ENCODE measurements at regions not wholly inside any gene's neighbourhood (a gene's known extent, or its start where the extent isn't known, plus 50 kb on each side); places are given as distances from the start of the nearest gene placed in this dataset.

DNA sequence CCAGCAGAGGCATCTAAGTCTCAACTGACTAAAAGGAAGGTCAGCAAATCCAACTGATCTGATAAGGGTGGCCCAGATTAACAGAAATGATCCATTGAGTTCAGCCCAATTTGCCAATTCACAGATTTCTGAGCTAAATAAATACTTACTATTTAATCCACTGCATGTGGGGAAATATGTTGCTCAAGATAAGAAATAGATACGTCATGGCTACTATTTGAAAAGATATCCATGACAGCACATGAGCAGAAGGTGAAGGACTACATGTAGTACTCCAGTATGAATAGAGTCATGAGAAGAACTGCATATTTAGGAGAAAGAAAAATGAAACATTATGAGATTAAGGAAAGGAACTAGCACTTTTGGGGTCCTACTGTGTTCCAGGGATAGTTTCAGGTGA, 332.4 kb downstream of the ARPP21 start (continued):
- no peak for TF ChIP-seq KDM5A (IDR thresholded peaks at IDR 0.05; ENCODE audit: low read length)

DNA sequence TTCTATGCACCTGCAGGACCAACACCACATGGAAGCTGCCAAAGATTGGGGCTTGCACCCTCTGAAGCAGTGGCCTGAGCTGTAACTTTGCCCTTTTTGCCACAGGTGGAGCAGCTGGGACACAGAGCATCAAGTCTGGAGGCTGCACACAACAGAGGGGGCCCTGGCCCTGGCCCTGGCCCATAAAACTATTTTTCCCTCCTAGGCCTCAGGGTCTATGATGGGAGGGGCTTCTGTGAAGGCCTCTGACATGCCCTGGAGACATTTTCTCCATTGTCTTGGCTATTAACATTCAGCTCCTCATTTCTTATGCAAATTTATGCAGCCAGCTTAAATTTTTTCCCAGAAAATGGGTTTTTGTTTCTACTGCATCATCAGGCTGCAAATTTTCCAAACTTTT, 335.5 kb downstream of the ARPP21 start:
- H3K27me3 ChIP-seq (replicated peaks in 1 of 4; ENCODE audit: control insufficient read depth in 3 of 4, extremely low read depth in 1 of 4, insufficient read depth in 3 of 4, low read length in 3 of 4): no peaks in the 10 kb centered on the region
- H3K18ac ChIP-seq (ENCODE audit: extremely low read depth, low read length): no peak overlapping the region
- no peak for TF ChIP-seq NRF1 (IDR thresholded peaks at IDR 0.05; ENCODE audit: low read depth, low read length)
- no peak for TF ChIP-seq SP1 (IDR thresholded peaks at IDR 0.05; ENCODE audit: low read depth, low read length)
- TF ChIP-seq KDM1A (IDR thresholded peaks at IDR 0.05; ENCODE audit: borderline replicate concordance, low read length): no peak
- no peak for TF ChIP-seq CTBP2 (IDR thresholded peaks at IDR 0.05; ENCODE audit: borderline replicate concordance, insufficient read depth, insufficient read length, low read length)
- TF ChIP-seq EGR1 (IDR thresholded peaks at IDR 0.05; ENCODE audit: borderline replicate concordance, low read depth, low read length): no peak
- TF ChIP-seq JUN (IDR thresholded peaks at IDR 0.05; ENCODE audit: low read depth, low read length): no peak
- TF ChIP-seq RAD21 (IDR thresholded peaks at IDR 0.05 in 1 of 2, conservative IDR thresholded peaks at IDR 0.05 in 1 of 2; ENCODE audit: low read depth in 2 of 2, low read length in 2 of 2): no peak
- no peak for TF ChIP-seq TAF1 (IDR thresholded peaks at IDR 0.05; ENCODE audit: low read depth, low read length)
- no peak overlapping the region for H3K9ac ChIP-seq (replicated peaks in 1 of 4; ENCODE audit: extremely low read depth in 1 of 4, low read depth in 3 of 4, low read length in 3 of 4)
- H4K8ac ChIP-seq (ENCODE audit: extremely low read depth, insufficient read depth, low read length): no peak overlapping the region
- H3K23ac ChIP-seq (ENCODE audit: insufficient read length): no peak overlapping the region
- H2BK20ac ChIP-seq (ENCODE audit: low read length): no peak overlapping the region
- H2BK15ac ChIP-seq (ENCODE audit: low read length): no peak overlapping the region
- ChIA-PET POLR2A (ENCODE audit: partially characterized antibody) (interaction anchor here (0.7 kb wide), 1 partner anchor 607 kb away, joined by 3 read pairs; no protein-coding TSS in a partner anchor), CTCF (ENCODE audit: partially characterized antibody) (interaction anchor here (1.6 to 3.0 kb wide), 2 partner anchors 9 to 149 kb away, joined by 5 to 17 read pairs; no protein-coding TSS in a partner anchor)
- no peak overlapping the region for H2AK5ac ChIP-seq (ENCODE audit: low read depth, low read length)
- H3K14ac ChIP-seq (ENCODE audit: insufficient read length): no peak overlapping the region
- no peaks in the 10 kb centered on the region for H3K23me2 ChIP-seq (ENCODE audit: low read depth, low read length)
- H3K4me1 ChIP-seq (replicated peaks in 1 of 4; ENCODE audit: control insufficient read depth in 3 of 4, insufficient read depth in 4 of 4, low read length in 3 of 4): no peaks in the 10 kb centered on the region
- no peak overlapping the region for H3K4me3 ChIP-seq (ENCODE audit: extremely low read depth in 1 of 4, insufficient read depth in 2 of 4, low read depth in 3 of 4, low read length in 4 of 4)
- H2AFZ ChIP-seq (ENCODE audit: low read length): no peak overlapping the region
- H3K79me1 ChIP-seq (ENCODE audit: low read depth, low read length): no peaks in the 10 kb centered on the region
- no peak overlapping the region for H3K27ac ChIP-seq (ENCODE audit: low read depth, low read length)
- no peaks in the 10 kb centered on the region for H3K9me3 ChIP-seq (ENCODE audit: insufficient read depth in 2 of 2, low read depth in 1 of 2, low read length in 1 of 2)
- H4K91ac ChIP-seq (replicated peaks; ENCODE audit: insufficient read length, low read length): no peak overlapping the region
- no peak overlapping the region for H2BK120ac ChIP-seq (replicated peaks; ENCODE audit: low read depth, low read length)
- no peak for FAIRE-seq
- no peaks in the 10 kb centered on the region for H3K79me2 ChIP-seq (ENCODE audit: control insufficient read depth in 1 of 2, insufficient read depth in 2 of 2, low read length in 2 of 2)
- no peaks in the 10 kb centered on the region for H4K20me1 ChIP-seq (replicated peaks in 1 of 2; ENCODE audit: control insufficient read depth in 1 of 2, insufficient read depth in 2 of 2, low read length in 2 of 2)
- H3K4me2 ChIP-seq (ENCODE audit: insufficient read depth in 1 of 2, low read depth in 2 of 2, low read length in 2 of 2): no peak overlapping the region
- H3K36me3 ChIP-seq (ENCODE audit: control insufficient read depth in 2 of 4, insufficient read depth in 4 of 4, low read length in 3 of 4): no peaks in the 10 kb centered on the region
- H3K56ac ChIP-seq (replicated peaks; ENCODE audit: insufficient read length, low read depth, low read length): no peak overlapping the region
- no peak overlapping the region for H4K5ac ChIP-seq (ENCODE audit: insufficient read length, low read depth, low read length)
- DNase-seq (ENCODE audit: low read depth in 1 of 2, low spot score in 2 of 2): no peak
- no peak overlapping the region for H2BK5ac ChIP-seq (ENCODE audit: low read depth, low read length)
- H2BK12ac ChIP-seq (ENCODE audit: low read depth, low read length): no peak overlapping the region
- H3K4ac ChIP-seq (replicated peaks; ENCODE audit: insufficient read length, low read depth, low read length): no peak overlapping the region

Data from H1 (cell line).